Vagina (tissue), 2 donors: ENCODE measurements at regions not wholly inside any gene's neighbourhood (a gene's known extent, or its start where the extent isn't known, plus 50 kb on each side); places are given as distances from the start of the nearest gene placed in this dataset.
"Not testable (repeated sequence)": the region's sequence is repeated elsewhere in the genome, so short reads cannot be mapped to it uniquely, and the experiment has no call there.

Experiments used
- POLR2A ChIP-seq, 2 donors: fragments of 450-650 bp; IDR thresholded peaks; one replicate each; pipeline ENCODE4 v1.6.1; 2017; ENCODE audit warnings: antibody characterized with exemption in 2 of 2, mild to moderate bottlenecking in 2 of 2, moderate library complexity in 2 of 2
- POLR2AphosphoS5 ChIP-seq, 2 donors: sonication (generic); formaldehyde crosslinking; IDR thresholded peaks; one replicate each; pipeline ENCODE4 v1.9.0; 2017; ENCODE audit warnings: antibody characterized with exemption in 2 of 2, mild to moderate bottlenecking in 2 of 2, low read depth in 1 of 2; ENCODE audit not compliant: insufficient read depth in 1 of 2
- TF ChIP-seq, protein P1 (sequence below), 3 experiments: fragments of 450-650 bp in 2 of 3; fragments of 200-600 bp in 1 of 3; sonication (generic) in 1 of 3; IDR thresholded peaks; one replicate each; pipeline ENCODE4 v1.5.1; 2017 to 2019; ENCODE audit warnings: antibody characterized with exemption in 3 of 3, mild to moderate bottlenecking in 2 of 3, moderate library complexity in 2 of 3

DNA sequence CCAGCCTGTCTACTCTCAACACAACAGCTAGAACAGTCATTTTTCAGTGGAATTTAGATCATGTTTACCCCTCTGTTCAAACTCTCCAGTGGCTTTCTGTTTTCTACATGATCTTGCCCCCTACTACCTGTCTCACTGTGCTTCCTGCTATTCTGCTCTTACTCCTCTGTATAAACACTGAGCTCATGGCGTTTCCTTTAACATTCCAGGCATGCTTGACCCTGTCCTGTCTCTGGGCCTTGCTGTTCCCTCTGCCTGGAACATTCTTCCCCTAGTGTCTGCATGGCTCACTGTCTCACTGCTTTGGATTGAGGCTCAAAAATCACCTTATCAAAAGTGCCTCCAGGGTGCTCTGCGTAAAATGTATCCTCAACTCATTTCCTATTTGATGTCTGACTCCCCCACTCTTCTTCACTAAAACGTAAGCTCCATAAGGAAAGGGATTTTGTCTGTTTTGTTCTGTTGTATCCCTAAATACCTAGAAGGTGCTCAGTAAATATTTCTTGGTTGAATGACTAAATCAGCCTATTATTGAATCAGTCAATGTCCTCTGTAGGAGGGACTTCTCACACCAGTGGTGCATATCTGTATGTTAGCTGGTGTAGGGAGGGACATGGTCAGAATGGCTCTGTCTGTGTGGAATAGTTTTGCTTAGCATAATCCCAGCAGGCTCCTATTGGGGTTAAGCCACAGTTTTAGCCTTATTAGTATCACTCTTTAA, 78.0 kb upstream of the VKORC1L1 start:
- TF ChIP-seq, protein P1, sequence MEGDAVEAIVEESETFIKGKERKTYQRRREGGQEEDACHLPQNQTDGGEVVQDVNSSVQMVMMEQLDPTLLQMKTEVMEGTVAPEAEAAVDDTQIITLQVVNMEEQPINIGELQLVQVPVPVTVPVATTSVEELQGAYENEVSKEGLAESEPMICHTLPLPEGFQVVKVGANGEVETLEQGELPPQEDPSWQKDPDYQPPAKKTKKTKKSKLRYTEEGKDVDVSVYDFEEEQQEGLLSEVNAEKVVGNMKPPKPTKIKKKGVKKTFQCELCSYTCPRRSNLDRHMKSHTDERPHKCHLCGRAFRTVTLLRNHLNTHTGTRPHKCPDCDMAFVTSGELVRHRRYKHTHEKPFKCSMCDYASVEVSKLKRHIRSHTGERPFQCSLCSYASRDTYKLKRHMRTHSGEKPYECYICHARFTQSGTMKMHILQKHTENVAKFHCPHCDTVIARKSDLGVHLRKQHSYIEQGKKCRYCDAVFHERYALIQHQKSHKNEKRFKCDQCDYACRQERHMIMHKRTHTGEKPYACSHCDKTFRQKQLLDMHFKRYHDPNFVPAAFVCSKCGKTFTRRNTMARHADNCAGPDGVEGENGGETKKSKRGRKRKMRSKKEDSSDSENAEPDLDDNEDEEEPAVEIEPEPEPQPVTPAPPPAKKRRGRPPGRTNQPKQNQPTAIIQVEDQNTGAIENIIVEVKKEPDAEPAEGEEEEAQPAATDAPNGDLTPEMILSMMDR (IDR thresholded peaks at IDR 0.05), result not testable (repeated sequence)
- not testable (repeated sequence) for TF ChIP-seq POLR2A (IDR thresholded peaks at IDR 0.05); POLR2AphosphoS5 (IDR thresholded peaks at IDR 0.05; ENCODE audit: insufficient read depth in 1 of 2, low read depth in 1 of 2)
